Activated CD4-positive, alpha-beta memory T cell treated with anti-CD3 and anti-CD28 coated beads for 36 hours (primary cell): ENCODE measurements at regions not wholly inside any gene's neighbourhood (a gene's known extent, or its start where the extent isn't known, plus 50 kb on each side); places are given as distances from the start of the nearest gene placed in this dataset.
"Not testable (repeated sequence)": the region's sequence is repeated elsewhere in the genome, so short reads cannot be mapped to it uniquely, and the experiment has no call there.

Experiments
- CTCF ChIA-PET: fragments of 350-600 bp; sonication (Branson Sonifier 250); formaldehyde crosslinking; loops from one replicate; lab custom pipeline; 2021; ENCODE audit warnings: antibody characterized with exemption, inconsistent platforms; lab: Charles Lee
- POLR2A ChIA-PET: fragments of 350-600 bp; sonication (Branson Sonifier 250); formaldehyde crosslinking; loops from one replicate; lab custom pipeline; 2021; ENCODE audit warnings: antibody characterized with exemption; lab: Charles Lee
- DNase-seq: peaks from one replicate; pipeline ENCODE4 v3.0.0-alpha.2; 2020
- H3K27ac Mint-ChIP-seq: one replicate; pipeline ENCODE4 v1.8.0; 2021; ENCODE audit warnings: mixed read lengths
- H3K27me3 Mint-ChIP-seq: one replicate; pipeline ENCODE4 v1.8.0; 2021; ENCODE audit warnings: mixed read lengths
- H3K36me3 Mint-ChIP-seq: one replicate; pipeline ENCODE4 v1.8.0; 2021; ENCODE audit warnings: mixed read lengths
- H3K4me1 Mint-ChIP-seq: one replicate; pipeline ENCODE4 v1.8.0; 2021; ENCODE audit warnings: low read depth, mixed read lengths
- H3K4me3 Mint-ChIP-seq: one replicate; pipeline ENCODE4 v1.8.0; 2021; ENCODE audit warnings: mild to moderate bottlenecking, mixed read lengths
- H3K9me3 Mint-ChIP-seq: one replicate; pipeline ENCODE4 v1.8.0; 2021; ENCODE audit warnings: mixed read lengths
- intact Hi-C: fragments of 100-400 bp; cut with micrococcal nuclease; formaldehyde crosslinking; loops from one replicate; pipeline ENCODE4 v1.15.1; 2023

GRCh38 chr4:18627447-18628005, 606.0 kb upstream of the LCORL start:
- Mint-ChIP-seq H3K4me3 (no peak overlapping the region), H3K36me3 (no peaks in the 10 kb centered on the region), H3K27ac (no peak overlapping the region), H3K27me3 (peaks cover 1% of the 10 kb centered on the region), H3K4me1 (no peaks in the 10 kb centered on the region), H3K9me3 (no peaks in the 10 kb centered on the region)
- POLR2A ChIA-PET: no interaction called here
- intact Hi-C loops: no loop called here
- CTCF ChIA-PET: no interaction called here
- no peak for DNase-seq

GRCh38 chr4:18626996-18627395, 605.4 kb upstream of the LCORL start:
- CTCF ChIA-PET: no interaction called here
- intact Hi-C loops: no loop called here
- Mint-ChIP-seq H3K9me3 (no peaks in the 10 kb centered on the region), H3K27me3 (peaks cover 1% of the 10 kb centered on the region), H3K36me3 (no peaks in the 10 kb centered on the region), H3K27ac (no peak overlapping the region), H3K4me3 (no peak overlapping the region), H3K4me1 (no peaks in the 10 kb centered on the region)
- DNase-seq: no peak
- POLR2A ChIA-PET: no interaction called here

- Mint-ChIP-seq H3K27me3 (peaks cover 1% of the 10 kb centered on the region), H3K9me3 (no peaks in the 10 kb centered on the region), H3K27ac (no peak overlapping the region), H3K36me3 (no peaks in the 10 kb centered on the region), H3K4me3 (no peak overlapping the region), H3K4me1 (no peaks in the 10 kb centered on the region)
- DNase-seq: no peak
- CTCF ChIA-PET: no interaction called here
- POLR2A ChIA-PET: no interaction called here
- intact Hi-C loops: no loop called here
Measured at GRCh38 chr4:18626366-18626765, 604.8 kb upstream of the LCORL start.

- Mint-ChIP-seq H3K9me3 (no peaks in the 10 kb centered on the region), H3K4me1 (no peaks in the 10 kb centered on the region), H3K27ac (no peak overlapping the region), H3K4me3 (no peak overlapping the region), H3K36me3 (no peaks in the 10 kb centered on the region), H3K27me3 (peaks cover 2% of the 10 kb centered on the region)
- CTCF ChIA-PET: no interaction called here
- POLR2A ChIA-PET: no interaction called here
- intact Hi-C loops: no loop called here
- DNase-seq: no peak
Measured at GRCh38 chr4:18621186-18621585, 599.6 kb upstream of the LCORL start.

GRCh38 chr4:18616720-18617119, 595.2 kb upstream of the LCORL start:
- H3K4me1 Mint-ChIP-seq: no peaks in the 10 kb centered on the region
- CTCF ChIA-PET: no interaction called here
- intact Hi-C loops: no loop called here

GRCh38 chr4:18611026-18611425, 589.5 kb upstream of the LCORL start:
- H3K9me3 Mint-ChIP-seq: peaks cover 10% of the 10 kb centered on the region
- no peaks in the 10 kb centered on the region for H3K4me1 Mint-ChIP-seq
- H3K27me3 Mint-ChIP-seq: peaks cover 1% of the 10 kb centered on the region
- intact Hi-C loops: no loop called here
- H3K4me3 Mint-ChIP-seq: no peak overlapping the region
- no peaks in the 10 kb centered on the region for H3K36me3 Mint-ChIP-seq
- ChIA-PET CTCF (no interaction called here), POLR2A (no interaction called here)
- H3K27ac Mint-ChIP-seq: no peak overlapping the region
- DNase-seq: no peak

More at GRCh38 chr4:18616720-18617119, 595.2 kb upstream of the LCORL start:
- Mint-ChIP-seq H3K36me3 (no peaks in the 10 kb centered on the region), H3K9me3 (peaks cover 3% of the 10 kb centered on the region), H3K27ac (no peak overlapping the region), H3K27me3 (peaks cover 3% of the 10 kb centered on the region), H3K4me3 (no peak overlapping the region)
- POLR2A ChIA-PET: no interaction called here
- no peak for DNase-seq

GRCh38 chr4:18608908-18609533, 587.5 kb upstream of the LCORL start:
- Mint-ChIP-seq H3K4me3 (no peak overlapping the region), H3K4me1 (no peaks in the 10 kb centered on the region), H3K36me3 (no peaks in the 10 kb centered on the region), H3K9me3 (peaks cover 10% of the 10 kb centered on the region), H3K27me3 (peaks cover 4% of the 10 kb centered on the region), H3K27ac (no peak overlapping the region)
- ChIA-PET CTCF (no interaction called here), POLR2A (no interaction called here)
- no peak for DNase-seq
- intact Hi-C loops: no loop called here

GRCh38 chr4:18602610-18603009, 581.1 kb upstream of the LCORL start:
- H3K9me3 Mint-ChIP-seq, H3K4me3 Mint-ChIP-seq, H3K36me3 Mint-ChIP-seq, DNase-seq, H3K4me1 Mint-ChIP-seq, H3K27ac Mint-ChIP-seq, CTCF ChIA-PET, intact Hi-C loops, POLR2A ChIA-PET: not testable (repeated sequence)
- H3K27me3 Mint-ChIP-seq: peaks cover 12% of the 10 kb centered on the region

GRCh38 chr4:18593297-18594002, 571.9 kb upstream of the LCORL start:
- peak; percentile 48 for DNase-seq
- Mint-ChIP-seq H3K4me1 (peaks cover 5% of the 10 kb centered on the region), H3K36me3 (no peaks in the 10 kb centered on the region), H3K27me3 (peaks cover 16% of the 10 kb centered on the region), H3K9me3 (no peaks in the 10 kb centered on the region), H3K27ac (no peak overlapping the region), H3K4me3 (no peak overlapping the region)
- intact Hi-C loops: loop anchor here (1.0 to 5.0 kb wide), 3 partner anchors 783 to 1044 kb away; partner anchors contain the start of genes DCAF16 and NCAPG
- POLR2A ChIA-PET: no interaction called here
- CTCF ChIA-PET: interaction anchor here (0.5 to 1.8 kb wide), 8 partner anchors 9 to 1109 kb away, joined by 3 to 9 read pairs (median 3); no protein-coding TSS in a partner anchor

GRCh38 chr4:18582841-18583240, 561.3 kb upstream of the LCORL start:
- Mint-ChIP-seq H3K27me3 (peaks cover 40% of the 10 kb centered on the region), H3K36me3 (no peaks in the 10 kb centered on the region), H3K4me3 (no peak overlapping the region), H3K9me3 (no peaks in the 10 kb centered on the region), H3K27ac (no peak overlapping the region), H3K4me1 (no peaks in the 10 kb centered on the region)
- intact Hi-C loops: no loop called here
- CTCF ChIA-PET: interaction anchor here (1.1 to 2.2 kb wide), 2 partner anchors 11 to 12 kb away, joined by 5 to 7 read pairs; no protein-coding TSS in a partner anchor
- POLR2A ChIA-PET: no interaction called here
- DNase-seq: no peak

GRCh38 chr4:18578307-18578706, 556.8 kb upstream of the LCORL start:
- Mint-ChIP-seq H3K4me1 (no peaks in the 10 kb centered on the region), H3K36me3 (no peaks in the 10 kb centered on the region), H3K4me3 (no peak overlapping the region), H3K9me3 (no peaks in the 10 kb centered on the region), H3K27me3 (peaks cover 29% of the 10 kb centered on the region), H3K27ac (no peak overlapping the region)
- ChIA-PET POLR2A (interaction anchor here (0.7 kb wide), 1 partner anchor 747 kb away, joined by 3 read pairs; no protein-coding TSS in a partner anchor), CTCF (no interaction called here)
- no peak for DNase-seq
- intact Hi-C loops: no loop called here

GRCh38 chr4:18572481-18572880, 550.9 kb upstream of the LCORL start:
- H3K9me3 Mint-ChIP-seq: no peaks in the 10 kb centered on the region
- peaks cover 14% of the 10 kb centered on the region for H3K27me3 Mint-ChIP-seq
- H3K4me1 Mint-ChIP-seq: no peaks in the 10 kb centered on the region
- no peak overlapping the region for H3K27ac Mint-ChIP-seq
- no peaks in the 10 kb centered on the region for H3K36me3 Mint-ChIP-seq
- intact Hi-C loops: no loop called here
- ChIA-PET POLR2A (no interaction called here), CTCF (interaction anchor here (0.7 to 0.8 kb wide), 2 partner anchors 35 to 755 kb away, joined by 3 to 4 read pairs; no protein-coding TSS in a partner anchor)
- H3K4me3 Mint-ChIP-seq: no peak overlapping the region
- no peak for DNase-seq
